Kidney epithelial cell (primary cell): ENCODE measurements at regions not wholly inside any gene's neighbourhood (a gene's known extent, or its start where the extent isn't known, plus 50 kb on each side); places are given as distances from the start of the nearest gene placed in this dataset.
A peak's percentile ranks its signal among the peaks of the same experiment; 100 is the strongest.

Experiments used
- DNase-seq: peaks from one replicate; pipeline ENCODE4 v3.0.0-alpha.2; 2010; ENCODE audit warnings: low read depth
- H3K27me3 ChIP-seq: 2 replicates; pipeline ENCODE4 v1.6.0; 2011; ENCODE audit warnings: low read length; ENCODE audit not compliant: control insufficient read depth, insufficient read depth
- H3K36me3 ChIP-seq: 2 replicates; pipeline ENCODE4 v1.5.1; 2011; ENCODE audit warnings: low read length; ENCODE audit not compliant: control insufficient read depth, insufficient read depth
- H3K4me3 ChIP-seq: 2 replicates; pipeline ENCODE4 v1.5.1; 2011; ENCODE audit warnings: low read depth, mild to moderate bottlenecking, control low read depth, low read length
- TF ChIP-seq, protein P1 (sequence below): IDR thresholded peaks from 2 replicates; pipeline ENCODE4 v1.5.1; 2011; ENCODE audit warnings: mild to moderate bottlenecking, moderate library complexity, low read length, control low read depth, inconsistent platforms; ENCODE audit not compliant: insufficient read depth, poor library complexity, severe bottlenecking

DNA sequence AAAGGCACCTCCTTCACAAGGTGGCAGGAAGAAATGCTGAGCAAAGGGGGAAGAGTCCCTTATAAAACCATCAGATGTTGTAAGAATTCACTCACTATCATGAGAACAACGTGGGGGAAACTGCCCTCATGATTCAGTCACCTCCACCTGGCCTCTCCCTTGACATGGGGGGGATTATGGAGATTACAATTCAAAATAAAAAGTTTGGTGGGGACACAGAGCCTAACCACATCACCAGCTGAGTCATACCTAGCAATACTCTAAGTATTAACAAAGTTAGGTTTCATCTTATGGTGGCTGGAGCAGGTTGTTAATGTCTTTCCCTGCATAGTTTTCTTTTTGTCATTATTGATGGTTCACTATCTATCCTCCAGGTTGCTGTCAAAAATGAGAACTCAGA lies 113.2 kb upstream of the PPFIA2 start:
- no peaks in the 10 kb centered on the region for H3K36me3 ChIP-seq
- no peaks in the 10 kb centered on the region for H3K27me3 ChIP-seq
- TF ChIP-seq, protein P1, sequence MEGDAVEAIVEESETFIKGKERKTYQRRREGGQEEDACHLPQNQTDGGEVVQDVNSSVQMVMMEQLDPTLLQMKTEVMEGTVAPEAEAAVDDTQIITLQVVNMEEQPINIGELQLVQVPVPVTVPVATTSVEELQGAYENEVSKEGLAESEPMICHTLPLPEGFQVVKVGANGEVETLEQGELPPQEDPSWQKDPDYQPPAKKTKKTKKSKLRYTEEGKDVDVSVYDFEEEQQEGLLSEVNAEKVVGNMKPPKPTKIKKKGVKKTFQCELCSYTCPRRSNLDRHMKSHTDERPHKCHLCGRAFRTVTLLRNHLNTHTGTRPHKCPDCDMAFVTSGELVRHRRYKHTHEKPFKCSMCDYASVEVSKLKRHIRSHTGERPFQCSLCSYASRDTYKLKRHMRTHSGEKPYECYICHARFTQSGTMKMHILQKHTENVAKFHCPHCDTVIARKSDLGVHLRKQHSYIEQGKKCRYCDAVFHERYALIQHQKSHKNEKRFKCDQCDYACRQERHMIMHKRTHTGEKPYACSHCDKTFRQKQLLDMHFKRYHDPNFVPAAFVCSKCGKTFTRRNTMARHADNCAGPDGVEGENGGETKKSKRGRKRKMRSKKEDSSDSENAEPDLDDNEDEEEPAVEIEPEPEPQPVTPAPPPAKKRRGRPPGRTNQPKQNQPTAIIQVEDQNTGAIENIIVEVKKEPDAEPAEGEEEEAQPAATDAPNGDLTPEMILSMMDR: no peak
- H3K4me3 ChIP-seq: no peak overlapping the region
- DNase-seq: no peak

DNA sequence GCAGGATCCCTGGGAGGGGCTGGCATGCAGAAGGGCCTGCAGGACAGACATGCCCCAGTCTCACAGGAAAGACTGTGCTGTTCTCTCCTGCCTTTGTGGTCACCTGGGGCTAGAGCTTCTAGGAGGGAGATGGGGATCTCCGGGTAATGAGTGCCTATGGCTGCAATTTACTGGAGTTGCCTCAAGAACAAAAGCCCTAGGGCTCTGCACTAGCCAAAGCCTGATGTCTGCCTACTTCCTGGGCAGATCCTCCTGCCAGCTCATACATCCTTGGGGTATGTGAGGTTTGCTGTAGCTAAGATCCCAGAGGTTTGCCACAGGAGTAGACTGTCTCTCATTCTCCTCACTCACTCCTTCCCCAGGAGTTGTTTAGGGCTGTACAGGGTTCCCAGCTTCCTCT lies 106.9 kb upstream of the PPFIA2 start:
- TF ChIP-seq, protein P1: no peak
- Histone ChIP-seq H3K4me3 (no peak overlapping the region), H3K36me3 (no peaks in the 10 kb centered on the region), H3K27me3 (no peaks in the 10 kb centered on the region)
- no peak for DNase-seq

DNA sequence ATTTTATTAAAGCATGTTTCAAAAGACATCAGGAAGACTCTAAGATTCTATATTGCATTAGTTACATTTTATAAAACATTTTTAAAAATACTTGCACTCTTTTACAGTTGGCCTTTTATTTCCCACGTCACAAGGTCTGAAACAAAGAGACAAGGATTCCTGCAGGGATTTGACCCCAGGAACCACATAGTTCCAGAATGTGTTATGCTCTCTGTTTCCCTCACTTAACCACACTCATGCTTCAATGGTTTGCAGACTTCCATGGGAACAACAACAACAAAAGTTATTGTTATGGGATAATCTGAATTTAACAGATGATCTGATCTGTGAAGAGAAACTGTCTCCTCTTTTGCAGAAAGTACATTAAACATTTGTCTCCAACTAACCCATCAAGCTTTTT lies 104.3 kb upstream of the PPFIA2 start:
- H3K36me3 ChIP-seq: no peaks in the 10 kb centered on the region
- H3K4me3 ChIP-seq: no peak overlapping the region
- peak; percentile 34 for DNase-seq
- no peaks in the 10 kb centered on the region for H3K27me3 ChIP-seq
- TF ChIP-seq, protein P1: no peak

DNA sequence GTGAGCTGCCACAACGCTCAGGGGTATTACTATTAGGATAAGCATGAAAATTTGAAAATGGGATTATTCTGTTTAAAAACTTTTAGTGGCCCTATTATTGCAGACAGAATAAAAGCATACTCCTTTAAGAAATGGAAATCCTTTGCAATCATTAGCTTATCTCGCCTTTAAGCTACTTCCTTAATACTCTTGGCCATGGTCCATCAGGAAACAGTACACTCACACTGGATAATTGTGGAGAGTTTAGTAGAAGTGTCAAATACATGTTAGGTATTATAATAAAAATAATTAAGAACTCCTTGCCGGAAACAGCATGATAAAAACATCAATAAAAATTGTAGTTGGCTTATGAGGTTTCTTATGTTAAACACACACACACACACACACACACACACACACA lies 100.4 kb upstream of the PPFIA2 start:
- TF ChIP-seq, protein P1: no peak
- H3K27me3 ChIP-seq: no peaks in the 10 kb centered on the region
- DNase-seq: no peak
- H3K4me3 ChIP-seq: no peak overlapping the region
- H3K36me3 ChIP-seq: no peaks in the 10 kb centered on the region

DNA sequence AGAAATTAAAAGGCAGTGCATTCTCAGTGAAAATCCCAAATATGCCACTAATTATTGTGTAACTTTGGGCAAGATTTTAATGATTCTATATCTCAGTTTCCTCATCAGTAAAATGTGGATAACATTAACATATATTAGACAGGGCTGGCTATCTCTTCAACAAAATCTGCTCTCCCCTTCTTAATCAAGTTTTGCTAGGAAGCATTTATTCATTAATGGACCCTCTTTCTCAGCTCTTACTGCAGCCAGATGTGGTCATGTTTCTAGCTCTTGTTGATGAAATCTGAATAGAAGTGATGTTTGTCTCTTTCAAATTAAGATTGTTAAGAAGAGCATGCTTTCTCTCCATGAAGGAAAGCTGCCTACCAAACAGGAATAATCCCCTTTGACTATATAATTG lies 84.4 kb upstream of the PPFIA2 start:
- Histone ChIP-seq H3K4me3 (no peak overlapping the region), H3K36me3 (no peaks in the 10 kb centered on the region), H3K27me3 (no peaks in the 10 kb centered on the region)
- TF ChIP-seq, protein P1: no peak
- DNase-seq: no peak

DNA sequence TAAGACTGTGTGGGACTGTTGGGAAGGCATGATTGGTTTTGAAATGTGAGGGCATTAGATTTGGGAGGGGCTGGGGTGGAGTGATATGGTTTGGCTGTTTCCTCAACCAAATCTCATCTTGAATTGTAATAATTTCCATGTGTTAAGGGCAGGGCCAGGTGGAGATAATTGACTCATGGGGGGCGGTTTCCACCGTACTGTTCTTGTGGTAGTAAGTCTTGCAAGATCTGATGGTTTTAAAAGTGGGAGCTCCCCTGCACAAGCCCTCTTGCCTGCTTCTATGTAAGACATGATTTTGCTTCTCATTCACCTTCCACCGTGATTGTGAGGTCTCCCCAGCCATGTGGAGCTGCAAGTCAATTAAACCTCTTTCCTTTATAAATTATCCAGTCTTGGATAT lies 76.6 kb upstream of the PPFIA2 start:
- Histone ChIP-seq H3K36me3 (no peaks in the 10 kb centered on the region), H3K27me3 (no peaks in the 10 kb centered on the region), H3K4me3 (no peak overlapping the region)
- TF ChIP-seq, protein P1: no peak
- no peak for DNase-seq
